Left ventricle myocardium inferior (tissue), 1 donor: ENCODE measurements at regions not wholly inside any gene's neighbourhood (a gene's known extent, or its start where the extent isn't known, plus 50 kb on each side); places are given as distances from the start of the nearest gene placed in this dataset.
"Not testable (repeated sequence)": the region's sequence is repeated elsewhere in the genome, so short reads cannot be mapped to it uniquely, and the experiment has no call there.

Experiments
- DNase-seq: peaks from one replicate; pipeline ENCODE4 v3.0.0-alpha.2; 2020
- H3K27ac ChIP-seq: fragments of 200-600 bp; replicated peaks from 2 replicates; pipeline ENCODE4 v1.8.0; 2021
- H3K27me3 ChIP-seq: fragments of 200-600 bp; 2 replicates; pipeline ENCODE4 v1.8.0; 2021; ENCODE audit warnings: low read depth
- H3K36me3 ChIP-seq: fragments of 200-600 bp; 2 replicates; pipeline ENCODE4 v1.8.0; 2021
- H3K4me1 ChIP-seq: fragments of 200-600 bp; 2 replicates; pipeline ENCODE4 v1.8.0; 2021
- H3K4me3 ChIP-seq: fragments of 200-600 bp; 2 replicates; pipeline ENCODE4 v1.8.0; 2021; ENCODE audit warnings: mild to moderate bottlenecking, moderate library complexity
- H3K9me3 ChIP-seq: fragments of 200-600 bp; replicated peaks from 2 replicates; pipeline ENCODE4 v1.8.0; 2021
- CTCF ChIP-seq: fragments of 200-600 bp; IDR thresholded peaks from 2 replicates; pipeline ENCODE4 v1.8.0; 2021; ENCODE audit warnings: antibody characterized with exemption, mild to moderate bottlenecking, borderline replicate concordance
- intact Hi-C: fragments of 100-400 bp; cut with micrococcal nuclease; formaldehyde crosslinking; loops from one replicate; pipeline ENCODE4 v1.11.0; 2022
- donor health status: DM: no; HTN: yes; CAD: no; lungs with severe emphysema.

GRCh38 chr12:62008703-62009102, 251.5 kb upstream of the USP15 start:
- no peaks in the 10 kb centered on the region for H3K27me3 ChIP-seq
- no peak overlapping the region for H3K27ac ChIP-seq
- no peaks in the 10 kb centered on the region for H3K4me1 ChIP-seq
- TF ChIP-seq CTCF, result no peak
- no peaks in the 10 kb centered on the region for H3K9me3 ChIP-seq
- no peak for DNase-seq
- intact Hi-C loops, result no loop called here
- H3K36me3 ChIP-seq, result no peaks in the 10 kb centered on the region
- no peak overlapping the region for H3K4me3 ChIP-seq

DNA sequence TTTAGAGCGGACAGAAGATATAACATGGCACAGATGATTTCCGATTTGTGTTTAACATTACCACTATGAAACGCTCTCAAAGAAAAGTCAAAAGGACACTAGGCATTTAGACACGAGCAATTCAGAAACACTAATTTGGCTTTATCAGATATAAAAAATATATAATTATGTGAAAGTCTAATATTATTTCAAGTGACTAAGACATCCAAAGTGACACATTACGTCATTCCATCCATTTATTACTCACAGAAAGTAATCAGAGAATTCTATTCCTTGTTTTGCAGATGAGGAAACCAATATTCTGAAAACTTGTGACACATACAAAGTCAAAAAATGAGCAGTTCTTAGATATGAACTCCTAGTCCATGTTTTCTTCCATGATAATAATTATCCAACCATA, 250.8 kb upstream of the USP15 start:
- Histone ChIP-seq H3K36me3 (no peaks in the 10 kb centered on the region), H3K27ac (no peak overlapping the region), H3K27me3 (no peaks in the 10 kb centered on the region), H3K4me3 (no peak overlapping the region), H3K9me3 (no peaks in the 10 kb centered on the region), H3K4me1 (no peaks in the 10 kb centered on the region)
- intact Hi-C loops, result no loop called here
- no peak for DNase-seq
- TF ChIP-seq CTCF, result no peak

- H3K4me1 ChIP-seq, H3K9me3 ChIP-seq, DNase-seq, H3K36me3 ChIP-seq, H3K27ac ChIP-seq, intact Hi-C loops, H3K4me3 ChIP-seq, H3K27me3 ChIP-seq: not testable (repeated sequence)
These were observed 249.8 kb upstream of the USP15 start for GRCh38 chr12:62010331-62010906.

DNA sequence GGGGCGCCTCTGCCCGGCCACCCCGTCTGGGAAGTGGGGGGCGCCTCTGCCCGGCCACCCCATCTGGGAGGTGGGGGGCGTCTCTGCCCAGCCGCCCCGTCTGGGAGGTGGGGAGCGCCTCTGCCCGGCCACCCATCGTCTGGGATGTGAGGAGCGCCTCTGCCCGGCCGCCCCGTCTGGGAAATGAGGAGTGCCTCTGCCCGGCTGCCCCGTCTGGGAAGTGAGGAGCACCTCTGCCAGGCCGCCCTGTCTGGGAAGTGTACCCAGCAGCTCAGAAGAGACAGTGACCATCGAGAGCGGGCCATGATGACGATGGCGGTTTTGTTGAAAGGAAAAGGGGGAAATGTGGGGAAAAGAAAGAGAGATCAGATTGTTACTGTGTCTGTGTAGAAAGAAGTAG, 249.2 kb upstream of the USP15 start:
- intact Hi-C loops, H3K27ac ChIP-seq, H3K4me1 ChIP-seq, H3K9me3 ChIP-seq, H3K36me3 ChIP-seq, H3K4me3 ChIP-seq, H3K27me3 ChIP-seq, DNase-seq: not testable (repeated sequence)

GRCh38 chr12:62014330-62014729, 245.9 kb upstream of the USP15 start:
- no peak for DNase-seq

GRCh38 chr12:62016021-62016420, 244.2 kb upstream of the USP15 start:
- intact Hi-C loops, result no loop called here
- Histone ChIP-seq H3K4me1 (no peaks in the 10 kb centered on the region), H3K36me3 (no peaks in the 10 kb centered on the region), H3K4me3 (no peak overlapping the region), H3K9me3 (no peaks in the 10 kb centered on the region), H3K27ac (no peak overlapping the region), H3K27me3 (no peaks in the 10 kb centered on the region)
- DNase-seq, result no peak
- no peak for TF ChIP-seq CTCF

More at GRCh38 chr12:62014330-62014729, 245.9 kb upstream of the USP15 start:
- Histone ChIP-seq H3K27ac (no peak overlapping the region), H3K27me3 (no peaks in the 10 kb centered on the region), H3K9me3 (no peaks in the 10 kb centered on the region), H3K36me3 (no peaks in the 10 kb centered on the region), H3K4me1 (no peaks in the 10 kb centered on the region), H3K4me3 (no peak overlapping the region)
- intact Hi-C loops, result no loop called here
- TF ChIP-seq CTCF, result no peak

- no peak for DNase-seq
- TF ChIP-seq CTCF, result no peak
- intact Hi-C loops, result no loop called here
- no peaks in the 10 kb centered on the region for H3K4me1 ChIP-seq
- no peaks in the 10 kb centered on the region for H3K9me3 ChIP-seq
- H3K27ac ChIP-seq, result no peak overlapping the region
- no peak overlapping the region for H3K4me3 ChIP-seq
- no peaks in the 10 kb centered on the region for H3K36me3 ChIP-seq
- H3K27me3 ChIP-seq, result no peaks in the 10 kb centered on the region
These were observed 238.4 kb upstream of the USP15 start for GRCh38 chr12:62021808-62022207.
